ENCODE measurements at regions not wholly inside any gene's neighbourhood (a gene's known extent, or its start where the extent isn't known, plus 50 kb on each side); places are given as distances from the start of the nearest gene placed in this dataset.

DNA sequence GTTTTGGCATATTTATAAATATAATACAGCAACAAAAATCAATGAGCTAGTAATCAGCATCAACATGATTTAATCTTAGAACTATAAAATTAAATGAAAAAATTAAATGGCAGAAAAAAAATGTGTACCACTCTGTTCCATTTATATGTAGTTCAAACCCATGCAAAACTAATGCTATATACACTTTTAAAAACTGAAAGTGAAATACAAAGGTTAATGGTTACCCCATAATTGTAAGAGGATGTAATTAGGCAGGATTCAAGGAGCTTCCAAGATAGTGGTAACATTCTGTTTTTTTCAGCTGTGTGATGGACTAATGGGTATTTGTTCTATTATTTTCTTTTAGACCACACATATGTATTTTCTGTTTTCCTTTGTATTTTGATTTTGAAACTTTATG, 492.1 kb downstream of the UTRN start:
- H3K27me3 Mint-ChIP-seq: no peaks in the 10 kb centered on the region
- H3K36me3 Mint-ChIP-seq (ENCODE audit: low read depth): peaks cover 74% of the 10 kb centered on the region
- H3K27ac Mint-ChIP-seq: peak overlapping the region; percentile 3
- H3K4me1 Mint-ChIP-seq: no peaks in the 10 kb centered on the region
- ATAC-seq (ENCODE audit: low read depth): no peak
- DNase-seq: no peak
- ChIA-PET CTCF (no interaction called here), POLR2A (no interaction called here)
- no peak overlapping the region for H3K4me3 Mint-ChIP-seq
- H3K9me3 Mint-ChIP-seq: no peaks in the 10 kb centered on the region
- intact Hi-C loops (cut with micrococcal nuclease): no loop called here
- no peak for TF ChIP-seq CTCF (IDR thresholded peaks at IDR 0.05)

GRCh38 chr6:144778056-144778455, 492.9 kb downstream of the UTRN start:
- POLR2A ChIA-PET: no interaction called here
- Mint-ChIP-seq H3K9me3 (no peaks in the 10 kb centered on the region), H3K36me3 (ENCODE audit: low read depth) (peaks cover 76% of the 10 kb centered on the region), H3K4me3 (no peak overlapping the region), H3K27me3 (no peaks in the 10 kb centered on the region), H3K27ac (no peak overlapping the region), H3K4me1 (no peaks in the 10 kb centered on the region)
- ATAC-seq (ENCODE audit: low read depth) (no peak), DNase-seq (no peak)
- no peak for TF ChIP-seq CTCF (IDR thresholded peaks at IDR 0.05)
- intact Hi-C loops (cut with micrococcal nuclease): no loop called here
- CTCF ChIA-PET: interaction anchor here (0.9 to 2.9 kb wide), 4 partner anchors 16 to 209 kb away, joined by 3 to 20 read pairs (median 3); no protein-coding TSS in a partner anchor

- ATAC-seq (ENCODE audit: low read depth): no peak
- Mint-ChIP-seq H3K4me1 (no peaks in the 10 kb centered on the region), H3K27me3 (no peaks in the 10 kb centered on the region), H3K27ac (no peak overlapping the region), H3K9me3 (no peaks in the 10 kb centered on the region), H3K4me3 (no peak overlapping the region), H3K36me3 (ENCODE audit: low read depth) (peaks cover 69% of the 10 kb centered on the region)
- ChIA-PET POLR2A (no interaction called here), CTCF (interaction anchor here (1.1 to 2.9 kb wide), 6 partner anchors 15 to 196 kb away, joined by 3 to 20 read pairs (median 4); no protein-coding TSS in a partner anchor)
- intact Hi-C loops (cut with micrococcal nuclease): loop anchor here (1.0 kb wide), 1 partner anchor 194 kb away; no protein-coding TSS in a partner anchor
- DNase-seq: no peak
- TF ChIP-seq CTCF (IDR thresholded peaks at IDR 0.05): no peak
These were observed 493.8 kb downstream of the UTRN start for GRCh38 chr6:144778773-144779492.

DNA sequence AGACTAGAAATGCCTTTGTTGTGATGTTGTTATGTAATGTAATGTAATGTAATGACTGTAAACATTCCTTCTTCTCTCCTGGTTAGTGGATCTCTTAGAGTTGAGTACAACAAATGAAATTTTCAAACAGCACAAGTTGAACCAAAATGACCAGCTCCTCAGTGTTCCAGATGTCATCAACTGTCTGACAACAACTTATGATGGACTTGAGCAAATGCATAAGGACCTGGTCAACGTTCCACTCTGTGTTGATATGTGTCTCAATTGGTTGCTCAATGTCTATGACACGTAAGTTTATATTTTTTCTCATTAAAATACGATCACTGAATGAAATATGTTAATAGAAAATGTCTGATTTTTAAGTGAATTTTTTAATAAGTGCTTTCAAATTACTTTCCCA, 496.7 kb downstream of the UTRN start:
- Mint-ChIP-seq H3K27me3 (no peaks in the 10 kb centered on the region), H3K9me3 (no peaks in the 10 kb centered on the region), H3K27ac (no peak overlapping the region), H3K4me3 (no peak overlapping the region), H3K36me3 (ENCODE audit: low read depth) (peaks cover 58% of the 10 kb centered on the region), H3K4me1 (no peaks in the 10 kb centered on the region)
- DNase-seq (no peak), ATAC-seq (ENCODE audit: low read depth) (no peak)
- ChIA-PET CTCF (no interaction called here), POLR2A (interaction anchor here (0.6 kb wide), 1 partner anchor 34 kb away, joined by 4 read pairs; no protein-coding TSS in a partner anchor)
- intact Hi-C loops (cut with micrococcal nuclease): no loop called here
- TF ChIP-seq CTCF (IDR thresholded peaks at IDR 0.05): no peak

DNA sequence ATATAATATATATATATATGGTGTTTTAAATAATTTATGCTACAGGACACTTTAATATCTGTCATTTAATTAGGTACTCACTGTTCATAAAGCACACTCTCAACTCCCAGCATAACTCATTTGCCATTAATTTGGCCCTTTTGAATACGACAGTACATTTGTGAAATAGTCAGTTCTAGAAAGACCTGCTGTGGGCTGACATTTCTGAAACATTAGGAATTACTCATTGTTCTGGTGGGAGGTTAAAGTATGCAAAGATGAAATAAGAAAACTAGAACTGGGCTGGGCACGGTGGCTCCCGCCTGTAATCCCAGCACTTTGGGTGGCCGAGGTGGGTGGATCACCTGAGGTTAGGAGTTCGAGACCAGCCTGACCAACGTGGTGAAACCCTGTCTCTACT, 497.5 kb downstream of the UTRN start:
- POLR2A ChIA-PET: no interaction called here
- no peak overlapping the region for H3K4me3 Mint-ChIP-seq
- CTCF ChIA-PET: no interaction called here
- no peak for TF ChIP-seq CTCF (IDR thresholded peaks at IDR 0.05)
- H3K4me1 Mint-ChIP-seq: no peaks in the 10 kb centered on the region
- DNase-seq (no peak), ATAC-seq (ENCODE audit: low read depth) (no peak)
- intact Hi-C loops (cut with micrococcal nuclease): no loop called here
- H3K27ac Mint-ChIP-seq: no peak overlapping the region
- no peaks in the 10 kb centered on the region for H3K27me3 Mint-ChIP-seq
- H3K36me3 Mint-ChIP-seq (ENCODE audit: low read depth): peaks cover 54% of the 10 kb centered on the region
- H3K9me3 Mint-ChIP-seq: no peaks in the 10 kb centered on the region
